Effector memory CD4-positive, alpha-beta T cell (primary cell): ENCODE measurements at regions not wholly inside any gene's neighbourhood (a gene's known extent, or its start where the extent isn't known, plus 50 kb on each side); places are given as distances from the start of the nearest gene placed in this dataset.
"Not testable (repeated sequence)": the region's sequence is repeated elsewhere in the genome, so short reads cannot be mapped to it uniquely, and the experiment has no call there.

Experiments
- DNase-seq, 3 donors: peaks; one replicate each; pipeline ENCODE4 v3.0.0-alpha.2; 2020
- H3K27ac ChIP-seq: 2 replicates; pipeline ENCODE4 v1.7.0; 2013; ENCODE audit warnings: mild to moderate bottlenecking, low read length, moderate library complexity; ENCODE audit not compliant: insufficient read depth, poor library complexity, severe bottlenecking
- H3K27me3 ChIP-seq: replicated peaks from 2 replicates; pipeline ENCODE4 v1.7.0; 2013; ENCODE audit warnings: mild to moderate bottlenecking, low read length; ENCODE audit not compliant: insufficient read depth, control insufficient read depth, poor library complexity, severe bottlenecking
- H3K36me3 ChIP-seq: 2 replicates; pipeline ENCODE4 v1.7.0; 2013; ENCODE audit warnings: mild to moderate bottlenecking, low read length, moderate library complexity; ENCODE audit not compliant: control insufficient read depth, insufficient read depth
- H3K4me1 ChIP-seq: 2 replicates; pipeline ENCODE4 v1.7.0; 2013; ENCODE audit warnings: low read length, mild to moderate bottlenecking; ENCODE audit not compliant: control insufficient read depth, insufficient read depth, poor library complexity, severe bottlenecking
- H3K4me3 ChIP-seq: 2 replicates; pipeline ENCODE4 v1.7.0; 2013; ENCODE audit warnings: low read length, low read depth, mild to moderate bottlenecking; ENCODE audit not compliant: insufficient read depth, poor library complexity, severe bottlenecking
- H3K9me3 ChIP-seq: 2 replicates; pipeline ENCODE4 v1.7.0; 2013; ENCODE audit warnings: mild to moderate bottlenecking, low read length, moderate library complexity; ENCODE audit not compliant: control insufficient read depth

DNA sequence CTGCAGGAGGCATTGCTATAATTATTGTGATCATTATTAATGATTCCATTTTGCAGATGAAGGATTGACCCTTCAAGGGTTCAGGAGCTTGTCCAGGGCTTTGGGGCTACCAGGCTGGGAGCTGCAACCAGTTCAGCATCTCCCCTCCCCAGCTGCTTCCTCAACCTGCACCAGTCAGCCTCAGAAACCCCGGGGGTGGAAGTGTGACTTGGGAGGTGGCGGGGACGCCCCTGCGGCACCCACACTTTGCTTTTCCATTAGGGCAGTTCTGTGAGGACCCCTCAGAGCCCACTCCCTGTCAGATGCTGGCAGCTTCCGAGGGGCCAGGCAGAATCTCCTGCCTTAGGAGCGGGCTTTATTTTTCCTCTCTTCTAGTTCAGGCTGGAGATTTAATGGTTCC, 85.6 kb downstream of the OLFM1 start:
- Histone ChIP-seq H3K4me1 (no peaks in the 10 kb centered on the region), H3K27me3 (no peaks in the 10 kb centered on the region), H3K36me3 (no peaks in the 10 kb centered on the region), H3K4me3 (no peak overlapping the region), H3K9me3 (no peaks in the 10 kb centered on the region), H3K27ac (no peak overlapping the region)
- DNase-seq = no peak

DNA sequence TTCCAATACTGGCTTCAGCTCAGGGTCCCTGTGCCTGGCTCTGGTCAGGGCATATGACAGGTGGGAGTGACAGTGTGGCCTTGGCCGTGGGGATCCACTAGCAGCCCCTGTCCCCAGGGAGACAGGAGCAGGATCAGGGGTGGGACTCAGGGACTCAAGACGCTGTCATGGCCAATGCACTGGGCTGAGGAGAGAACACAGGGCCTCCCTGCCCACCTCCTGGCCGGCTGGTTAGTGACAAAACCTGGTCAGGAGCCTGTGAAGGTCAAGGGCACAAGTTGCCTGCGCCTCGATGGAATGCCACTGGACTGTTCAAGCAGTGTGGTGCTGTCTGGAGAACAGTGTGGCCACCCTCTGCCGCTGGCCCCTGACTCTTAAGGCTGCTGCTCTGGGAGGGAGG, 86.8 kb downstream of the OLFM1 start:
- H3K36me3 ChIP-seq = no peaks in the 10 kb centered on the region
- H3K4me1 ChIP-seq = no peaks in the 10 kb centered on the region
- no peaks in the 10 kb centered on the region for H3K9me3 ChIP-seq
- H3K27me3 ChIP-seq = no peaks in the 10 kb centered on the region
- no peak for DNase-seq
- H3K4me3 ChIP-seq = no peak overlapping the region
- H3K27ac ChIP-seq = no peak overlapping the region

DNA sequence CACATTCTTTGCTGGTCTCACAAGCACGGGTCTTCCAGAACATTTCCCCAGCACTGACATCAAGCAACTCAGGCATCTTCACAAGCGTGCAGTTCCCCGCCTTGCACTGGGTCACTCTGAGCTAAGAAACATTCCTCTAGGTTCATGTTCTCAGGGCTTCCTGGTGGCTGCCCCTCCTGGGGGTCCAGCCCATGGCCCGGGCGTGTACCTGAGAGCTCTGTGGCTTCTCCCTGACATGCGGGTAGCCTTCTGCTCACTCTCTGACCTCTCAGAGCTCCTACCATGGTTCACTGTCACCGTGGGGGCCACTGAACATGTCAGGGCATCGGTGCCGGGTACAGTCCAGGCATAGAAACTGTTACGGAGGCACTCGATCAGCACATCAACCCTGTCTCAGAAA, 87.5 kb downstream of the OLFM1 start:
- Histone ChIP-seq H3K4me1 (no peaks in the 10 kb centered on the region), H3K36me3 (no peaks in the 10 kb centered on the region), H3K9me3 (no peaks in the 10 kb centered on the region), H3K27me3 (no peaks in the 10 kb centered on the region), H3K4me3 (no peak overlapping the region), H3K27ac (no peak overlapping the region)
- no peak for DNase-seq

DNA sequence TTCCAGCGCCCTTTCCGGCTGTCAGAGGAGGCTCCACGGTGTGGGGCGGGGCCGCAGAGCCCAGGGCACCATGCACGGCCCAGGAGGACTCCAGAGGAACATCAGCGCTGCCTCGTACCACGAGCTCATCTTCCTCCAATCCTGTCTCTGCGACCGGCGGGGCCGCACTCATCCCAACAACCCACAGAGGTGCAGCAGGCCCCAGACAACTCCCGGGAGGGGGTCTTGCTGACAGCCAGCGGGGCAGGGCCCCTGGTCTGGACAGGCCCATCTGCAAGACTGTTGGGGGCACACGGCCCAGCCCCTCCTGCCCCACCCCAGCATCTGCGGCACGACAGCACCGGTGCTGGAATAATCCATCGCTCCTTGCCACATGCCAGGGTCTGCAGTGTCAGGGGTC, 88.8 kb downstream of the OLFM1 start:
- H3K9me3 ChIP-seq = no peaks in the 10 kb centered on the region
- no peaks in the 10 kb centered on the region for H3K36me3 ChIP-seq
- H3K4me1 ChIP-seq = no peaks in the 10 kb centered on the region
- DNase-seq = no peak
- no peak overlapping the region for H3K4me3 ChIP-seq
- H3K27ac ChIP-seq = no peak overlapping the region
- no peaks in the 10 kb centered on the region for H3K27me3 ChIP-seq

DNA sequence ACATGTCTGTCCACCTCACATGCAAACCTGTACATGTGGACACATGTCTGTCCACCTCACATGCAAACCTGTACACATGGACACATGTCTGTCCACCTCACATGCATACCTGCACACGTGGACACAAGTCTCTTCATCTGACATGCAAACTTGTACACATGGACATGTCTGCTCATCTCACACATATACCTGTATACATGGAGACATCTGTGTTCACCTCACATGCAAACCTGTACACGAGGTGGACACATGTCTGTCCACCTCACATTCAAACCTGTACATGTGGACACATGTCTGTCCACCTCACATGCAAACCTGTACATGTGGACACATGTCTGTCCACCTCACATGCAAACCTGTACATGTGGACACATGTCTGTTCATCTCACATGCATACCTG, 90.1 kb downstream of the OLFM1 start:
- DNase-seq, H3K9me3 ChIP-seq: not testable (repeated sequence)

DNA sequence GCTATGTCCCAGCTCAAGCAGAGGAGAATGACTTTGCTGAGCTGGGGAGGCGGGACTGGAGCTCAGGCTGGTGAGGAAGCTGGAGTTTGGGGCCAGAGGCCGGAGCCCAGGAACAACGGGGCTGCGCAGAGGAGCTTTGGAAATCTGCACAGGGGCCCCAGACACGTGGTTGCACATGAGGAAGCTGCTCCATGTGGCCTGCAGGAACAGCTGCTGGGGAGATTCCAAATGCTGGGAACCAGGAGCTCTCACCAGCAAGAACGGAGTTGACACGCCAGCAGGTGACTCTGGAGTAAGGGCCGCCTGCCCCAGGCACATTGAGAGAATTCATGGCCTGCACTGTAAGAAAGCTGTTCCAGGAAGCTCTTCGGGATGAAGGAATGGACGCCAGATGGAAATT, 91.0 kb downstream of the OLFM1 start:
- no peaks in the 10 kb centered on the region for H3K4me1 ChIP-seq
- no peak for DNase-seq
- H3K27ac ChIP-seq = no peak overlapping the region
- no peaks in the 10 kb centered on the region for H3K9me3 ChIP-seq
- H3K4me3 ChIP-seq = no peak overlapping the region
- H3K36me3 ChIP-seq = no peaks in the 10 kb centered on the region
- no peaks in the 10 kb centered on the region for H3K27me3 ChIP-seq

More for the DNA sequence above, 90.1 kb downstream of the OLFM1 start:
- not testable (repeated sequence) for H3K4me3 ChIP-seq, H3K27me3 ChIP-seq, H3K27ac ChIP-seq, H3K4me1 ChIP-seq, H3K36me3 ChIP-seq

DNA sequence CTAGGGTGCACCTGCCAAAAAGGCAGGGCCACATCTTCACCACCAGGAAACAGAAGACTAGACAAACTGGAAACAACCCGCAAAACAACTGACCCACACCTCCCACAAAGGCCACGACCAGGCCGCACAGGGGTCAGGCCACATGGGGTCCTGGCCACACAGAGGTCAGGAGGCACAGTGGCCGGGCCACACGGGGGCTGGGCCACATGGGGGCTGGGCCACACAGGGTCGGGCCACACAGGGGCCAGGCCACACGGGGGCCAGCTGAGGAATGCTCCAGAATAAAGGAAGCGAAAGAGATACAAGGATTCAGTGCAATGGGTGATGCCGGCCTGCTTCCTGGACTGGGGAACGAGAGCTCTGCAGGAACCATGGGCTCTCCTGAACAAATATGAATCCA, 91.6 kb downstream of the OLFM1 start:
- Histone ChIP-seq H3K9me3 (no peaks in the 10 kb centered on the region), H3K4me1 (no peaks in the 10 kb centered on the region), H3K36me3 (no peaks in the 10 kb centered on the region), H3K27me3 (no peaks in the 10 kb centered on the region), H3K27ac (no peak overlapping the region), H3K4me3 (no peak overlapping the region)
- no peak for DNase-seq

DNA sequence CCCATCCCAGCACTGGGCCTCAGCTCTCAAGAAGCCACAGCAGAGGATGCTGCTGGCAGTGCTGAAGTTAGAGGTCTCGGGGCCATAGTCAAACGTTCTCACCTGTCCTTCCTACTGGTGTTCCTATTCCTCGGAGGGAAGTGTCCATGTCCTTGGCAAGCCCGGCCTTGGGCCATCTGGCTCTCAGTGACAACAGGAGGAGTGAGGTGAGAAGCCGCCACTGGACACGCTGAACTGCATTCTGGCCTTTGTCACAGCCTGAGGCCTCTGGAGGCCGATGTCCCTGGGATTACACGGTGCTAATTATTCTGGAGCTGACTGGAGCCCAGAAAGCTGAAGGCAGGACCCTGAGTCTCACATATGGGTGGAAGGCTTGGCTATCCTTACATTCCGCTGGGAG, 92.5 kb downstream of the OLFM1 start:
- Histone ChIP-seq H3K4me1 (no peaks in the 10 kb centered on the region), H3K4me3 (no peak overlapping the region), H3K27ac (no peak overlapping the region), H3K27me3 (no peaks in the 10 kb centered on the region), H3K9me3 (no peaks in the 10 kb centered on the region), H3K36me3 (no peaks in the 10 kb centered on the region)
- no peak for DNase-seq

DNA sequence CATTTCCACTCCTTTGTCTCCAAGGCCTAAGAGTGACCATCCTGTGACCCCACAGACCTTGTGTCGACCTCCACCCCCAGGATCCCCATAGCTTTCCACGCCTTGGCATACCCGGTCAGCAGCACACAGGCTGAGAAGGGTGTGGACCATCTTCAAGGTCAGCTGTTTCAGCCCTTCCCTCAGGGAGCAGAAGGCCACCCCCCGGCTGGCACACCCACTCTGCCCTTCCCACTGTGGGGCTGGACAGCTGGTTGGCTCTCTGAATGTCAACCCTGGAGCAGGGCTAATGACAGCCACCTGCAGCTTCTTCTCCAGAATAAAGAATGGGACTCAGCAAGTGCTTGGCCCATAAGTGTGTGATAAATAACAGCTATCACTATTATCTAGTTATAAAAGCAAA, 93.1 kb downstream of the OLFM1 start:
- H3K9me3 ChIP-seq = no peaks in the 10 kb centered on the region

DNA sequence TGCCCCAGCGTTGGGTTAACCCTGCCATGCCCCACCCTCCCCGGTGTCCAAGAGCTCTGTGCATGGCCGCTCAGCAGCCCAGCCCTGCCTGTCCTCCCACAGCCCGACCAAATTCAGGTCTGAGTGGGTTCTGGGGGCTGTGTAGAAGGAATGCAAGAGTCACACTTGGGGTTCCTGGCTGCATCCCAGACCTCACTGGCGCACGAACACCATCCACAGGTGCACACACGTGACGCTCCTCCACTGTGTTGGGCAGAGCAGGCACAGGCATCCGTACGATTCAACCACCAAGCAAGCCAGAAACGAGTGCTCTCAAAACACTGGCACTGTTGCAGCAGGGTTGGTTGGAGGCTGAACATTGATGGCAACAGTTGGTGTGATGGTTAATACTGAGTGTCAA, 93.9 kb downstream of the OLFM1 start:
- no peaks in the 10 kb centered on the region for H3K27me3 ChIP-seq
- no peak overlapping the region for H3K27ac ChIP-seq
- H3K4me1 ChIP-seq = no peaks in the 10 kb centered on the region
- no peak overlapping the region for H3K4me3 ChIP-seq
- no peaks in the 10 kb centered on the region for H3K36me3 ChIP-seq
- no peak for DNase-seq
- no peaks in the 10 kb centered on the region for H3K9me3 ChIP-seq

More for the DNA sequence above, 93.1 kb downstream of the OLFM1 start:
- no peak for DNase-seq
- H3K27me3 ChIP-seq = no peaks in the 10 kb centered on the region
- no peak overlapping the region for H3K4me3 ChIP-seq
- no peaks in the 10 kb centered on the region for H3K4me1 ChIP-seq
- H3K27ac ChIP-seq = no peak overlapping the region
- no peaks in the 10 kb centered on the region for H3K36me3 ChIP-seq

DNA sequence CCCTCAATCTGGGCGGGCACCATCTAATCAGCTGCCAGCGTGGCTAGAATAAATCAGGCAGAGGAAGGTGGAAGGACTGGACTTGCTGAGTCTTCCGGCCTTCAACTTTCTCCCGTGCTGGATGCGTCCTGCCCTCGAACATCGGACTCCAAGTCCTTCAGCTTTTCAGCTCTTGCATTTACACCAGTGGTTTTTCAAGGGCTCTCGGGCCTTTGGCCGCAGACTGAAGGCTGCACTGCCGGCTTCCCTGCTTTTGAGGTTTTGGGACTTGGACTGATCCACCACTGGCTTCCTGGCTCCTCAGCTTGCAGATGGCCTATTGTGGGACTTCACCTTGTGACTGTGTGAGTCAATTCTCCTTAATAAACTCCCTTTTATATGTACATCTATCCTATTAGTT, 94.4 kb downstream of the OLFM1 start:
- H3K4me1 ChIP-seq, H3K9me3 ChIP-seq, DNase-seq, H3K27me3 ChIP-seq, H3K4me3 ChIP-seq, H3K36me3 ChIP-seq, H3K27ac ChIP-seq: not testable (repeated sequence)
